Caco-2 (cell line): ENCODE measurements at regions not wholly inside any gene's neighbourhood (a gene's known extent, or its start where the extent isn't known, plus 50 kb on each side); places are given as distances from the start of the nearest gene placed in this dataset.

Source experiments
- BruUV-seq: library from RNA; stranded (reverse); fragments of 400-500 nt; replicated peaks from 2 replicates; lab custom pipeline; 2021; lab: Mats Ljungman, UMichigan
- CTCF ChIA-PET: fragments of 300-600 bp; sonication (Branson Sonifier 250); formaldehyde crosslinking; loops from one replicate; lab custom pipeline; 2022; ENCODE audit warnings: antibody characterized with exemption; lab: Charles Lee
- POLR2A ChIA-PET: fragments of 300-600 bp; sonication (Branson Sonifier 250); formaldehyde crosslinking; loops from one replicate; lab custom pipeline; 2022; ENCODE audit warnings: antibody characterized with exemption; lab: Charles Lee
- DNase-seq, 2 experiments: peaks; one replicate each; pipeline versions ENCODE4 v3.0.0 to v3.0.0-alpha.2; 2020 to 2022
- H3K27me3 ChIP-seq: replicated peaks from 2 replicates; pipeline ENCODE4 v1.6.0; 2011; ENCODE audit warnings: low read length; ENCODE audit not compliant: control insufficient read depth, insufficient read depth
- H3K36me3 ChIP-seq: 2 replicates; pipeline ENCODE4 v1.5.1; 2011; ENCODE audit warnings: low read length; ENCODE audit not compliant: control insufficient read depth, insufficient read depth
- H3K4me1 ChIP-seq: fragments of 250-450 bp; sonication (Bioruptor Pico); 2 replicates; pipeline ENCODE4 v1.5.1; 2020; ENCODE audit warnings: mild to moderate bottlenecking
- H3K4me3 ChIP-seq: 2 replicates; pipeline ENCODE4 v1.5.1; 2011; ENCODE audit warnings: low read depth, mild to moderate bottlenecking, control low read depth, low read length
- H3K9me3 ChIP-seq: fragments of 250-450 bp; sonication (Bioruptor Pico); 2 replicates; pipeline ENCODE4 v1.5.1; 2020; ENCODE audit warnings: mild to moderate bottlenecking, moderate library complexity
- H3K27ac Mint-ChIP-seq: one replicate; pipeline ENCODE4 v1.8.0; 2022; ENCODE audit warnings: mixed read lengths; ENCODE audit not compliant: unreplicated experiment
- H3K27me3 Mint-ChIP-seq: one replicate; pipeline ENCODE4 v1.8.0; 2022; ENCODE audit warnings: mixed read lengths; ENCODE audit not compliant: insufficient read depth, unreplicated experiment
- H3K36me3 Mint-ChIP-seq: one replicate; pipeline ENCODE4 v1.8.0; 2022; ENCODE audit warnings: mild to moderate bottlenecking, mixed read lengths; ENCODE audit not compliant: insufficient read depth, unreplicated experiment
- H3K4me1 Mint-ChIP-seq: one replicate; pipeline ENCODE4 v1.8.0; 2022; ENCODE audit warnings: low read depth, mixed read lengths; ENCODE audit not compliant: unreplicated experiment
- H3K4me3 Mint-ChIP-seq: one replicate; pipeline ENCODE4 v1.8.0; 2022; ENCODE audit warnings: mild to moderate bottlenecking, moderate library complexity, mixed read lengths; ENCODE audit not compliant: unreplicated experiment
- H3K9me3 Mint-ChIP-seq: one replicate; pipeline ENCODE4 v1.8.0; 2022; ENCODE audit warnings: mixed read lengths; ENCODE audit not compliant: unreplicated experiment
- intact Hi-C: fragments of 100-400 bp; cut with micrococcal nuclease; formaldehyde crosslinking; loops from one replicate; pipeline ENCODE4 v1.10.0; 2022; ENCODE audit not compliant: unreplicated experiment
- TF ChIP-seq, protein P1 (sequence below), 2 experiments: fragments of 200-600 bp in 1 of 2; IDR thresholded peaks; 1 replicate in 1 of 2; 2 replicates in 1 of 2; pipeline versions ENCODE4 v1.5.1 to v1.8.0; 2011 to 2022; ENCODE audit warnings: antibody characterized with exemption in 1 of 2, control low read depth in 1 of 2, inconsistent platforms in 1 of 2, low read depth in 1 of 2, low read length in 1 of 2, mild to moderate bottlenecking in 1 of 2, moderate library complexity in 1 of 2; ENCODE audit not compliant: insufficient read depth in 1 of 2, severe bottlenecking in 1 of 2, unreplicated experiment in 1 of 2

DNA sequence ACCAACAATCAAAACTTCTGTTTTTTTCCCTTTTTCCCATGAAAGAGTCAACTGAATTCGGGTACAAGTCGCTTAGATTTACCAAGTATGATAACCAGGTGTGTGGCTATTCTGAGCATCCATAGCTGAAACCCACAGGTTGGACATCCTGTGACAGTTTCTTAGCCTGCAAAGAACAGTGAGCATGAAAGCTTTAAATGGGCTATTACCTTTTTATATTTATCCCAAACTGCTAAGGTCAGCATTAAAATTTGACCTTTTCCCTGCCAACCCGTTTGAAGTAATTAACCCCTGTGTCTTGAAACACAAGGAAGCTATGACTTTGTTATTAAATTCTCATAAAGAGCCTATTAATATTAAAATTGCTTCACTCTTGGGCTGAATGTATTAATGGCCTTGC is 1065.0 kb upstream of the RBFOX1 start:
- Histone ChIP-seq H3K4me1 (no peaks in the 10 kb centered on the region), H3K36me3 (no peaks in the 10 kb centered on the region), H3K9me3 (no peaks in the 10 kb centered on the region), H3K27me3 (no peaks in the 10 kb centered on the region), H3K4me3 (no peak overlapping the region)
- DNase-seq: no peak
- BruUV-seq: no TSS peak
- Mint-ChIP-seq H3K4me1 (no peaks in the 10 kb centered on the region), H3K36me3 (peaks cover 6% of the 10 kb centered on the region), H3K27me3 (peaks cover 23% of the 10 kb centered on the region), H3K4me3 (no peak overlapping the region), H3K27ac (no peak overlapping the region), H3K9me3 (no peaks in the 10 kb centered on the region)
- ChIA-PET POLR2A (no interaction called here), CTCF (no interaction called here)
- intact Hi-C loops: no loop called here
- TF ChIP-seq, protein P1, sequence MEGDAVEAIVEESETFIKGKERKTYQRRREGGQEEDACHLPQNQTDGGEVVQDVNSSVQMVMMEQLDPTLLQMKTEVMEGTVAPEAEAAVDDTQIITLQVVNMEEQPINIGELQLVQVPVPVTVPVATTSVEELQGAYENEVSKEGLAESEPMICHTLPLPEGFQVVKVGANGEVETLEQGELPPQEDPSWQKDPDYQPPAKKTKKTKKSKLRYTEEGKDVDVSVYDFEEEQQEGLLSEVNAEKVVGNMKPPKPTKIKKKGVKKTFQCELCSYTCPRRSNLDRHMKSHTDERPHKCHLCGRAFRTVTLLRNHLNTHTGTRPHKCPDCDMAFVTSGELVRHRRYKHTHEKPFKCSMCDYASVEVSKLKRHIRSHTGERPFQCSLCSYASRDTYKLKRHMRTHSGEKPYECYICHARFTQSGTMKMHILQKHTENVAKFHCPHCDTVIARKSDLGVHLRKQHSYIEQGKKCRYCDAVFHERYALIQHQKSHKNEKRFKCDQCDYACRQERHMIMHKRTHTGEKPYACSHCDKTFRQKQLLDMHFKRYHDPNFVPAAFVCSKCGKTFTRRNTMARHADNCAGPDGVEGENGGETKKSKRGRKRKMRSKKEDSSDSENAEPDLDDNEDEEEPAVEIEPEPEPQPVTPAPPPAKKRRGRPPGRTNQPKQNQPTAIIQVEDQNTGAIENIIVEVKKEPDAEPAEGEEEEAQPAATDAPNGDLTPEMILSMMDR (IDR thresholded peaks at IDR 0.05; ENCODE audit: insufficient read depth in 1 of 2, low read depth in 1 of 2, low read length in 1 of 2, severe bottlenecking in 1 of 2, unreplicated experiment in 1 of 2): no peak

DNA sequence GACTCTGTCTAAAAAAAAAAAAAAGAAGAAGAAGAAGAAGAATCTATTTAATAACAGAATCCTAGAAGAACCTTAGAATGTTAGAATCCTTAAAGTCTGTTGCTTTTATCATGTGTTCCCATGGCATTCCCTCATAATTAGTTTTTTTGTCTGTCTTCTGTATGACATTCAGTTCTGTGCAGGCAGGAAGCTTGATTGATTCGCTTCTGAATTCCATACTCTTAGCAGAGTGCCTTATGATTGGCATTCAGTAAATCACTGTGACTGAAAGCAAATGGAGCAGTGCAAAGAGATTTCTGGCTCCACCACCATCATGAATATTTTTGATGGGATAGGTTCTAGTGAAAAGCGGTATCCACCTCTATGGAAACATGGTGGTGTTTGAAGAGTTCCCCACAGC is 1065.9 kb upstream of the RBFOX1 start:
- no peak for DNase-seq
- H3K4me1 ChIP-seq: no peaks in the 10 kb centered on the region
- TF ChIP-seq, protein P1 (IDR thresholded peaks at IDR 0.05; ENCODE audit: insufficient read depth in 1 of 2, low read depth in 1 of 2, low read length in 1 of 2, severe bottlenecking in 1 of 2, unreplicated experiment in 1 of 2): no peak
- ChIA-PET CTCF (no interaction called here), POLR2A (no interaction called here)
- Mint-ChIP-seq H3K4me3 (no peak overlapping the region), H3K36me3 (peaks cover 6% of the 10 kb centered on the region), H3K4me1 (no peaks in the 10 kb centered on the region), H3K27me3 (peaks cover 23% of the 10 kb centered on the region), H3K9me3 (no peaks in the 10 kb centered on the region), H3K27ac (no peak overlapping the region)
- no peaks in the 10 kb centered on the region for H3K9me3 ChIP-seq
- H3K4me3 ChIP-seq: no peak overlapping the region
- no peaks in the 10 kb centered on the region for H3K27me3 ChIP-seq
- BruUV-seq: no TSS peak
- H3K36me3 ChIP-seq: no peaks in the 10 kb centered on the region
- intact Hi-C loops: no loop called here

DNA sequence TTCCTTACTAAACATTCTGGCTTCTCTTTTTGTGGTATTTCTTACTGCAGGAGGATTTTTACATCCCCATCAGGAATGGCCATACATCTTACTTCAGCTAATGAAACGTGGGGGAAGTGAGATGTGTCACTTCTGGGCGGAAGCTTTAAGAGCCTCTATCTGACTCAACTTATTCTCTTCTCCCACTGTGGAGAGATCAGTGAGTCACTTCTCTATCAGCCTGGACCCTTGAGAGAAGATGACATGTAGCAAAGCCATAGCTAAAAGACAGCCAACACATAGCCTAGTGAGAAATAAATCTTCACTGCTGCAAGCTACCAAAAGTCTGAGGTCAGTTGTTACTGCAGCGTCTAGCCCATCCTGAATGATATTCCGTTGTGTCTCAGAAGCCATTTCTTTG is 1066.7 kb upstream of the RBFOX1 start:
- no peak overlapping the region for H3K4me3 Mint-ChIP-seq

More for the DNA sequence above, 1066.7 kb upstream of the RBFOX1 start:
- no peak overlapping the region for H3K27ac Mint-ChIP-seq
- ChIA-PET CTCF (no interaction called here), POLR2A (no interaction called here)
- no peak for DNase-seq
- H3K4me1 Mint-ChIP-seq: no peaks in the 10 kb centered on the region
- no peak overlapping the region for H3K4me3 ChIP-seq
- H3K36me3 Mint-ChIP-seq: peaks cover under 1% of the 10 kb centered on the region
- H3K27me3 Mint-ChIP-seq: peaks cover 20% of the 10 kb centered on the region
- no peaks in the 10 kb centered on the region for H3K4me1 ChIP-seq
- no peaks in the 10 kb centered on the region for H3K9me3 ChIP-seq
- no TSS peak for BruUV-seq
- no peaks in the 10 kb centered on the region for H3K9me3 Mint-ChIP-seq
- intact Hi-C loops: no loop called here
- H3K36me3 ChIP-seq: no peaks in the 10 kb centered on the region
- H3K27me3 ChIP-seq: no peaks in the 10 kb centered on the region
- TF ChIP-seq, protein P1 (IDR thresholded peaks at IDR 0.05; ENCODE audit: insufficient read depth in 1 of 2, low read depth in 1 of 2, low read length in 1 of 2, severe bottlenecking in 1 of 2, unreplicated experiment in 1 of 2): no peak
